Left lung (tissue), 4 donors: ENCODE measurements at regions not wholly inside any gene's neighbourhood (a gene's known extent, or its start where the extent isn't known, plus 50 kb on each side); places are given as distances from the start of the nearest gene placed in this dataset.

Source experiments
- ATAC-seq: fragments of 200-7000 bp; cut with Tn5 transposase; one replicate; pipeline ENCODE4 v1.9.1; 2020; ENCODE audit warnings: moderate library complexity
- DNase-seq, 4 donors: peaks; one replicate each; pipeline ENCODE4 v3.0.0-alpha.2; 2013 to 2020
- H3K27ac ChIP-seq, 2 donors: fragments of 200-600 bp; sonication (generic) in 1 of 2; one replicate each; pipeline versions ENCODE4 v1.5.0 to v1.8.0; 2020 to 2021
- H3K27me3 ChIP-seq, 2 donors: fragments of 200-600 bp; sonication (generic) in 1 of 2; one replicate each; pipeline versions ENCODE4 v1.5.0 to v1.8.0; 2020 to 2021
- H3K36me3 ChIP-seq, 2 donors: fragments of 200-600 bp; sonication (generic) in 1 of 2; one replicate each; pipeline versions ENCODE4 v1.5.0 to v1.8.0; 2020 to 2021
- H3K4me1 ChIP-seq, 2 donors: fragments of 200-600 bp; one replicate each; pipeline ENCODE4 v1.8.0; 2021
- H3K4me3 ChIP-seq, 2 donors: fragments of 200-600 bp; sonication (generic) in 1 of 2; one replicate each; pipeline versions ENCODE4 v1.5.0 to v1.8.0; 2020 to 2021; ENCODE audit warnings: mild to moderate bottlenecking in 1 of 2
- H3K9me3 ChIP-seq, 2 donors: fragments of 200-600 bp; sonication (generic) in 1 of 2; one replicate each; pipeline versions ENCODE4 v1.5.0 to v1.8.0; 2020 to 2021
- intact Hi-C, 2 donors: fragments of 100-400 bp; cut with DNase I; formaldehyde crosslinking; loops; one replicate each; pipeline versions ENCODE4 v1.11.2 to v1.14.2; 2022
- TF ChIP-seq, protein P1 (sequence below), 2 donors: fragments of 200-600 bp; sonication (generic) in 1 of 2; IDR thresholded peaks; one replicate each; pipeline versions ENCODE4 v1.5.0 to v1.8.0; 2021; ENCODE audit warnings: antibody characterized with exemption in 2 of 2
- donor health status: DM: no; HTN: yes; CAD: no.
- donor health status: DM: no; HTN: no; CAD: no.

DNA sequence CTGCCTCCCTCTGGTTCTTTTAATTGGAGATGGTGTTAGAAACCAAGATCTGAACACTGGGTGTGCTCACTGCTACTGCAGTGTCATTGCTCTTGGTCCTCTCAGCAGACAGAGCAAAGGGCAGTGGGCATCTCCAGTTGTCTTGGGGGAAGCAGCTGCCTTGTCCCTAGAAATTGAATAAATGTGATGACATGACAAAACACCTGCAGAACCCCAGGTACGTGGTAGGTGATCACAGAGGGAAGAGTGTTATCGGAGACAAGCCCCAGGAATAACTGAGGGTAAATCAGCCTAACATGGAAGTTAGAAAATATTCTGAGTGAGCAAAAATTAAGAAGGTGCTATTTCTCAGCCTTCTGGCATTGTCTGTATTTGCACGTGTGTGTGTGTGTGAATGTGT lies 311.9 kb upstream of the HDAC4 start:
- no peaks in the 10 kb centered on the region for H3K27me3 ChIP-seq
- intact Hi-C loops: no loop called here
- TF ChIP-seq, protein P1, sequence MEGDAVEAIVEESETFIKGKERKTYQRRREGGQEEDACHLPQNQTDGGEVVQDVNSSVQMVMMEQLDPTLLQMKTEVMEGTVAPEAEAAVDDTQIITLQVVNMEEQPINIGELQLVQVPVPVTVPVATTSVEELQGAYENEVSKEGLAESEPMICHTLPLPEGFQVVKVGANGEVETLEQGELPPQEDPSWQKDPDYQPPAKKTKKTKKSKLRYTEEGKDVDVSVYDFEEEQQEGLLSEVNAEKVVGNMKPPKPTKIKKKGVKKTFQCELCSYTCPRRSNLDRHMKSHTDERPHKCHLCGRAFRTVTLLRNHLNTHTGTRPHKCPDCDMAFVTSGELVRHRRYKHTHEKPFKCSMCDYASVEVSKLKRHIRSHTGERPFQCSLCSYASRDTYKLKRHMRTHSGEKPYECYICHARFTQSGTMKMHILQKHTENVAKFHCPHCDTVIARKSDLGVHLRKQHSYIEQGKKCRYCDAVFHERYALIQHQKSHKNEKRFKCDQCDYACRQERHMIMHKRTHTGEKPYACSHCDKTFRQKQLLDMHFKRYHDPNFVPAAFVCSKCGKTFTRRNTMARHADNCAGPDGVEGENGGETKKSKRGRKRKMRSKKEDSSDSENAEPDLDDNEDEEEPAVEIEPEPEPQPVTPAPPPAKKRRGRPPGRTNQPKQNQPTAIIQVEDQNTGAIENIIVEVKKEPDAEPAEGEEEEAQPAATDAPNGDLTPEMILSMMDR (IDR thresholded peaks at IDR 0.05): no peak
- H3K36me3 ChIP-seq: no peaks in the 10 kb centered on the region
- H3K27ac ChIP-seq: no peak overlapping the region
- peaks cover 0 to 26% of the 10 kb centered on the region in 2 donors for H3K9me3 ChIP-seq
- ATAC-seq (no peak), DNase-seq (no peak)
- H3K4me3 ChIP-seq: no peak overlapping the region
- no peaks in the 10 kb centered on the region for H3K4me1 ChIP-seq

DNA sequence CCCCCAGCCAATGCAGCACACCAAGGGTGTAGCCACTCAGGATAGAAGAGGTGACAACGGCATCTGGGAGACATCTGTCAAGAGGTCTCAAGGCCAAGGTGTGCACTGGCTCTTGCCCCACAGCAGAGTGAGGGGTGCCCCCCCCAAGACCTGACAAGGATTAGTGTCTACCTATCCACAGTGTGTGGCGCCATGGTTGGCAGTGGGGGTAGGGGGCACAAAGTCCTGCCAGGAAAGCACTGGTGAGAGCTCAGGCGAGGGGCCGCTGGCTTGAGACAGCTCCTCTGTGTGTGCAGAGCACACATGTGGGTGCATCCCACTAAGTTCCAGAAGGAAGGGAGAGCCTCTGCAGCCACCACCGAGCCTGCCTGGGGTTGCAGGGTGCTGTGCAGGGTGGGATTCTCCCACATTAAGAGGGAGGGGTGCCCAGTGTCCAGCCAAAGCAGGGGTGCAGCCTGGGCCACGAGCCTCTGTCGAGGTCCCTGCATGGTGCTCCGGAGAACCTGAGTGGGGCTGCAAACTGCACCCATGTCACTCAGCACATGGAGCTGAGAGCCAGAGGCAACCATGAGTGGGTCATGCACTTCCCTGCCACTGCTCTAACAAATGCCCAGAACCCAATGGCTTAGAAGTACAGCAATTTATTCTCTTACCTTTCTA lies 311.2 kb upstream of the HDAC4 start:
- no peak overlapping the region for H3K27ac ChIP-seq
- H3K27me3 ChIP-seq: no peaks in the 10 kb centered on the region
- no peaks in the 10 kb centered on the region for H3K4me1 ChIP-seq
- TF ChIP-seq, protein P1 (IDR thresholded peaks at IDR 0.05): no peak
- H3K36me3 ChIP-seq: no peaks in the 10 kb centered on the region
- no peak for ATAC-seq
- H3K9me3 ChIP-seq: peaks cover 0 to 26% of the 10 kb centered on the region in 2 donors
- DNase-seq: no peak
- no peak overlapping the region for H3K4me3 ChIP-seq
- intact Hi-C loops: no loop called here

DNA sequence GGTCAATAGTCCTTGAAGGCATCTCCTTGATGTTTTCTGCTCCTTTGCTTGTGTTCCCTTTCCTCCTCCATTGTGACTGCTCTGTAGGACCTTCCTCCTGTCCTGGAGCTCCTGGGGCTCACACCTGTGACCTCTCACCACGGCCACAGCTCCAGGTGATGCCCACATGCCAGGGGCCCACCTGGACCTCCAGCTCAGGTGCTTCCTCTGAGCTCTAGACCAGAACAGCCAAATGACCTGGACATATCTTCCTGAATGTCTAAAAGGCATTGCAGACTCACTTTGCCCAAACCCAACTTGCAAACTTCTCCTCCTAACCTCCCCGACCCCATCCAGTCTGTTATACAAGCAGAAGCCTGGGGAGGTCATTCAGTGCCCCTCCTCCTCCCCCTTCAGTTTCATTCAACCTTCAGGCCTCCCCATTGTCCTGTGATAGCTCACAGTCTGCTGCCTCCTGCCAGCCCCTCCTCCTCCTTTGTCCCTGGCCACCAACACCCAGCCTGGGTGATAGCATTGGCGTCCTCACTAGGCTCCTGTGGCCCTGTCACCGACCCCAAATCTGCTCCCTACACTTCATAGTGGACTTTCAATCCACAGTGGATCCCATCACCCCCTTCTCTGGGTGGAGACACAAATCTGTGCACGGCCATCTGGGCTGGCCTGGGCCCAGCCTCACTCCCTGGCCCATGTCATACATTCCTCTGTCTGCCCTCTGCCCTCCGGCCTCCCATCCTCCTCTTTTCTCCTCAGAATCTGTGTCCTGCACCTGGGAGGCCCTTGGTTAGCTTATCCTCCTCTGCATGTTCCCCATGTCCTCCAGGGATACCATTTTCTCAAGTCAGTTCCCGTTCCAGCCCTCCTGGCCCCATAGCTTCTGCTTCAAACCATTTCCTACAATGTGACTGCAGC lies 310.4 kb upstream of the HDAC4 start:
- Histone ChIP-seq H3K36me3 (no peaks in the 10 kb centered on the region), H3K27me3 (peaks cover 0 to 2% of the 10 kb centered on the region in 2 donors), H3K9me3 (peaks cover 0 to 26% of the 10 kb centered on the region in 2 donors), H3K4me3 (no peak overlapping the region), H3K4me1 (no peaks in the 10 kb centered on the region), H3K27ac (no peak overlapping the region)
- TF ChIP-seq, protein P1 (IDR thresholded peaks at IDR 0.05): no peak
- ATAC-seq (no peak), DNase-seq (no peak)
- intact Hi-C loops: no loop called here

DNA sequence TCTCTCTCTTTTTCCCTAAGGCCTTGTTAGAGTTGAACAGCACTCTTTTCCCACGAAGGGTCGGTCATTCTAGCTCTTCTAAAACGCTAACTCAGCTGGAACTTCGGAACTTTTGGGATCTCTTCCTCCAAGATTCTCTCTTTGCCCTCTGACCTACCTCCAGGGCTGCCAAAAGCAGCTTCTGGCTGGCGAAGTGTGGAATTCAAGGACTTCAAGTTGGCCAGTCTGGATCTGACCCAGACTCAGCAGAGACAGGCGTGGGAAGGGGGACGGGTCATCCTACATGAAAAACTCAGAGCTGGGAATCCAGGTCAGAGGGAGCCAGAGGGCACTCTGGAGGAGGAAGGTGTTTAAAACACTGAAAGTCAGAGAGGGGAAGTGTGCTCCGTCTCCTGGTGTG lies 305.5 kb upstream of the HDAC4 start:
- ATAC-seq (no peak), DNase-seq (no peak)
- Histone ChIP-seq H3K27ac (no peak overlapping the region), H3K36me3 (no peaks in the 10 kb centered on the region), H3K9me3 (peaks cover 0 to 9% of the 10 kb centered on the region in 2 donors), H3K27me3 (peaks cover 0 to 14% of the 10 kb centered on the region in 2 donors), H3K4me1 (no peaks in the 10 kb centered on the region), H3K4me3 (no peak overlapping the region)
- TF ChIP-seq, protein P1 (IDR thresholded peaks at IDR 0.05): no peak
- intact Hi-C loops: no loop called here

DNA sequence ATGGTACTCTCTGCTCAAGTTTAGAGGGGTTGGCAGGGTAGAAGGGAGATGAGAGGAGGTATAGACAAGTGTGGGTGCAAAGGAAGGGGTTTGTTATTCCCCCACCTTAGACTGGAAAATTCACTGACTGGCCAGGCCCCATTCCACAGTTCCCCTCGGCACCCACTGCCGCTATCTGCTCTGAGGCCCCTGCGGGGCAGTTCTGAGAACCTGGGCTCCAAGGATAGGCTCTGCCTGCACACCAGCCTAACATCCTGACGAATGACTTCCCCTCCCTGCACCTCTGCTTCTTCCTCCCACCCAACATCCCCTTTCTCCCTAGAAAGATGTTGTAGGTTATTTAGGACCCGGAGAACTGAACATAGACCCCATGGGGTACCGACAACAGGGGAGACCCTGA lies 303.9 kb upstream of the HDAC4 start:
- ATAC-seq: no peak
- no peak overlapping the region for H3K27ac ChIP-seq
- H3K27me3 ChIP-seq: peaks cover 0 to 14% of the 10 kb centered on the region in 2 donors
- TF ChIP-seq, protein P1 (IDR thresholded peaks at IDR 0.05): no peak
- no peak for DNase-seq
- intact Hi-C loops: no loop called here
- H3K36me3 ChIP-seq: no peaks in the 10 kb centered on the region
- no peaks in the 10 kb centered on the region for H3K4me1 ChIP-seq
- peaks cover 0 to 6% of the 10 kb centered on the region in 2 donors for H3K9me3 ChIP-seq
- no peak overlapping the region for H3K4me3 ChIP-seq
